Mesendoderm (in vitro differentiated cells): ENCODE measurements at regions not wholly inside any gene's neighbourhood (a gene's known extent, or its start where the extent isn't known, plus 50 kb on each side); places are given as distances from the start of the nearest gene placed in this dataset.

Experiments used
- DNase-seq: peaks from one replicate; pipeline ENCODE4 v3.0.0; 2013
- H2AK5ac ChIP-seq: 2 replicates; pipeline ENCODE4 v1.6.1; 2013; ENCODE audit warnings: low read length, inconsistent platforms
- H2BK120ac ChIP-seq: 2 replicates; pipeline ENCODE4 v1.6.1; 2013; ENCODE audit warnings: low read depth, mild to moderate bottlenecking, low read length, moderate library complexity, mixed read lengths
- H2BK15ac ChIP-seq: replicated peaks from 2 replicates; pipeline ENCODE4 v1.6.1; 2013; ENCODE audit warnings: low read depth, mild to moderate bottlenecking, moderate library complexity
- H2BK5ac ChIP-seq: 2 replicates; pipeline ENCODE4 v1.6.1; 2013; ENCODE audit warnings: low read length, inconsistent platforms
- H3K18ac ChIP-seq: 2 replicates; pipeline ENCODE4 v1.6.1; 2013; ENCODE audit warnings: mild to moderate bottlenecking, low read length, mixed read lengths
- H3K23ac ChIP-seq: one replicate; pipeline ENCODE4 v1.6.1; 2013; ENCODE audit warnings: low read length
- H3K27ac ChIP-seq: 2 replicates; pipeline ENCODE4 v1.5.1; 2013; ENCODE audit warnings: low read depth, mild to moderate bottlenecking, inconsistent platforms, low read length, moderate library complexity
- H3K27me3 ChIP-seq: 2 replicates; pipeline ENCODE4 v1.6.1; 2013; ENCODE audit warnings: low read length, control low read depth, mild to moderate bottlenecking, inconsistent platforms; ENCODE audit not compliant: insufficient read depth, poor library complexity
- H3K36me3 ChIP-seq: 2 replicates; pipeline ENCODE4 v1.6.1; 2013; ENCODE audit warnings: low read length, inconsistent platforms; ENCODE audit not compliant: control insufficient read depth, insufficient read depth
- H3K4ac ChIP-seq: one replicate; pipeline ENCODE4 v1.6.1; 2013; ENCODE audit warnings: low read depth, mild to moderate bottlenecking, low read length, moderate library complexity
- H3K4me1 ChIP-seq: 2 replicates; pipeline ENCODE4 v1.6.1; 2013; ENCODE audit warnings: low read depth, low read length, inconsistent platforms; ENCODE audit not compliant: control insufficient read depth
- H3K4me2 ChIP-seq: 2 replicates; pipeline ENCODE4 v1.6.1; 2013; ENCODE audit warnings: low read length
- H3K4me3 ChIP-seq: 2 replicates; pipeline ENCODE4 v1.5.1; 2013; ENCODE audit warnings: mild to moderate bottlenecking, low read length
- H3K56ac ChIP-seq: one replicate; pipeline ENCODE4 v1.6.1; 2013; ENCODE audit warnings: low read length
- H3K79me1 ChIP-seq: 2 replicates; pipeline ENCODE4 v1.6.1; 2013; ENCODE audit warnings: low read length, inconsistent platforms
- H3K79me2 ChIP-seq: 2 replicates; pipeline ENCODE4 v1.6.1; 2013; ENCODE audit warnings: mild to moderate bottlenecking, low read length; ENCODE audit not compliant: control insufficient read depth, insufficient read depth
- H3K9ac ChIP-seq: 2 replicates; pipeline ENCODE4 v1.6.1; 2013; ENCODE audit warnings: low read length, inconsistent platforms
- H4K5ac ChIP-seq: one replicate; pipeline ENCODE4 v1.6.1; 2013; ENCODE audit warnings: low read length
- H4K8ac ChIP-seq: one replicate; pipeline ENCODE4 v1.6.1; 2013; ENCODE audit warnings: low read depth, mild to moderate bottlenecking, control low read depth, low read length, moderate library complexity
- WGBS: extraction: QIAGEN DNeasy Blood & Tissue Kit; methylation state at CpG from one replicate; pipeline ENCODE4 v1.1.7; 2013; ENCODE audit warnings: low lambda C conversion rate, missing lambda C conversion rate; ENCODE audit not compliant: insufficient coverage; ENCODE audit errors: extremely low coverage; 5-methylcytosine and 5-hydroxymethylcytosine counted together

DNA sequence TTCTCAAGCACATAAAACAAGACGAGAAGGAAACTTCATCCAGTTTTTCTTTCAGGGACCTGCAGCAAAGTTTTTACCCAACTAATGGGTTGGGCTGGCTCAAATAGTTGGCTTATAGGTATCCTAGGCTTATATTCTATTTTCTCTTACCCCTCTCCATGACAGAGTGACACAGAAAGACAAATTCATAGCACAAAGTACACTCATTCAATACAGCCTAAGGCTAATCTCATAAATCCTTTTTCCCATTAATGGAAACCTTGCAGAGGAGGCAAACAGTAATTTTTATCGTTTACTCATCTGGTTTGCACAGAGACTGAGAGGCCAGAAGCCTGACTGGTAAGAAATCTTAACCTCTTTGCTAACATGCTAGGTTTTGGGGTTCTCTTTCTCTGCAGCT is 1589.9 kb downstream of the SLITRK1 start:
- Histone ChIP-seq H2AK5ac (no peak overlapping the region), H3K9ac (no peak overlapping the region), H3K4me2 (no peak overlapping the region), H3K79me2 (no peaks in the 10 kb centered on the region), H3K4me3 (no peak overlapping the region), H3K4me1 (no peaks in the 10 kb centered on the region), H4K8ac (peak overlapping the region; percentile 56), H3K27ac (no peak overlapping the region), H2BK120ac (no peak overlapping the region), H3K56ac (no peak overlapping the region), H2BK15ac (no peak overlapping the region), H2BK5ac (no peak overlapping the region), H3K4ac (no peak overlapping the region), H3K18ac (no peak overlapping the region), H3K36me3 (no peaks in the 10 kb centered on the region), H3K23ac (no peak overlapping the region), H3K79me1 (no peaks in the 10 kb centered on the region), H4K5ac (no peak overlapping the region), H3K27me3 (no peaks in the 10 kb centered on the region)
- DNase-seq, result no peak
- no CpG with 5 or more reads among the region's 2 CpGs for WGBS

DNA sequence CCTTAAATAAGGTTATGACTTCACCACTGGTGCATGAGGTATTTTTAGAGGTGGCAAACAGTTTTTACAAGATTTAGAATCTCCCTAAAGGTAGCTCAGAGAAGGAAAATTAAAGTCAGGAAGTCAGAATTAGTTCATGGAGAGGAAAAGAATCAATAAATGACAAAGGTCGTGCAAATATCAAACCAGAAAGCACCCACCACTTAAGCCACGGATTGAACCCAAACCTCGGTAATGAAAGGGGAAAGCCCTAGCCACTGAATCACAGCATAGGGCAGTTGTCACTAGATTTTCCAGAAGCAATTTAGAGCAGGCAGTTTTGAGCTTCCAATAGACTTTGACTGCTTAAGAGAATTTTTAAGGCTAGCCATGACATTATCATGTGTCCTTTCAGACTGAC is 1590.4 kb downstream of the SLITRK1 start:
- H3K9ac ChIP-seq, result no peak overlapping the region
- H2BK120ac ChIP-seq, result no peak overlapping the region
- WGBS, result no CpG with 5 or more reads among the region's 3 CpGs
- no peak overlapping the region for H3K27ac ChIP-seq
- H2AK5ac ChIP-seq, result no peak overlapping the region
- no peak for DNase-seq
- no peak overlapping the region for H3K56ac ChIP-seq
- H3K79me2 ChIP-seq, result no peaks in the 10 kb centered on the region
- H2BK5ac ChIP-seq, result no peak overlapping the region
- no peak overlapping the region for H3K4ac ChIP-seq
- H3K18ac ChIP-seq, result no peak overlapping the region
- H2BK15ac ChIP-seq, result no peak overlapping the region
- no peaks in the 10 kb centered on the region for H3K4me1 ChIP-seq
- H3K4me2 ChIP-seq, result no peak overlapping the region
- no peaks in the 10 kb centered on the region for H3K36me3 ChIP-seq
- no peak overlapping the region for H4K5ac ChIP-seq
- H3K23ac ChIP-seq, result no peak overlapping the region
- H3K79me1 ChIP-seq, result no peaks in the 10 kb centered on the region
- H4K8ac ChIP-seq, result peak overlapping the region; percentile 56
- H3K27me3 ChIP-seq, result no peaks in the 10 kb centered on the region
- H3K4me3 ChIP-seq, result no peak overlapping the region

DNA sequence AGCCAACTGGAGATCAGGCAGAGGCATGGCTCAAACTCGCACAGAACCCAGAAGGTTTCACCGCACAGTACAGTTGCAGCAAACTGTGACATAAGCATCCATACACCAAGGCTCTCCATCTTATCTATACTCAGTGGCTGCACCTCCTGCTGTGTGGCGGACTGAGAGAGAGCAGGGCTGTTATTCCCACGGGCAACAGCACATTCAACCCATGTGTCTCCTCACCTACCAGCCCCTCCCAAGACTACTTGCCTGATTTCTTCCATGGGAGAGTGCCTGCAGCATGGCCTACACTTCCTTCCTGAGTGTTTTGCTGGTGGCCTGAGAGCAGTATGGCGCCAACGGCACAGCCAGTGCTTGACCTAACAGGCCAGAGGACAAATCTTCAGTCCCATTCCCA is 1606.6 kb downstream of the SLITRK1 start:
- Histone ChIP-seq H3K23ac (no peak overlapping the region), H3K4me3 (no peak overlapping the region), H3K4ac (no peak overlapping the region), H3K9ac (no peak overlapping the region), H2BK15ac (no peak overlapping the region), H3K27me3 (no peaks in the 10 kb centered on the region), H4K5ac (no peak overlapping the region), H3K56ac (no peak overlapping the region), H3K27ac (no peak overlapping the region), H2AK5ac (no peak overlapping the region), H2BK5ac (no peak overlapping the region), H3K79me2 (no peaks in the 10 kb centered on the region), H3K4me2 (no peak overlapping the region), H4K8ac (no peak overlapping the region), H3K79me1 (no peaks in the 10 kb centered on the region), H3K18ac (no peak overlapping the region), H3K4me1 (no peaks in the 10 kb centered on the region), H2BK120ac (no peak overlapping the region), H3K36me3 (no peaks in the 10 kb centered on the region)
- DNase-seq, result no peak
- WGBS, result no CpG with 5 or more reads among the region's 6 CpGs

DNA sequence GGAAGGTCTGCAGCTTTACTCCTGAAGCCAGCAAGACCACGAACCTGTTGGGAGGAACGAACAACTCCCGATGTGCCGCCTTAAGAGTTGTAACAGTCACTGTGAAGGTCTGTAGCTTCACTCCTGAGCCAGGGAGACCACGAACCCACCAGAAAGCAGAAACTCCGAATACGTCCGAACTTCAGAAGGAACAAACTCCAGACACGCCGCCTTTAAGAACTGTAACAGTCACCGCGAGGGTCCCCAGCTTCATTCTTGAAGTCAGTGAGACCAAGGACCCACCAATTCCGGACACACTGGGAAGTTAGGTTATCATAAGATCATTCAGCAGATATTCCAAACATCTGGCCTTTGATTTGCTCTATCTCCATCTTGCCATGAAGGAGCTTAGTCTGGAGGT is 1623.0 kb downstream of the SLITRK1 start:
- WGBS, result no CpG with 5 or more reads among the region's 13 CpGs
- H3K23ac ChIP-seq, result no peak overlapping the region
- no peak overlapping the region for H4K5ac ChIP-seq
- no peak overlapping the region for H3K4me2 ChIP-seq
- no peaks in the 10 kb centered on the region for H3K27me3 ChIP-seq
- H3K36me3 ChIP-seq, result no peaks in the 10 kb centered on the region
- H3K4me1 ChIP-seq, result no peaks in the 10 kb centered on the region
- no peak overlapping the region for H2AK5ac ChIP-seq
- no peak overlapping the region for H3K56ac ChIP-seq
- no peak overlapping the region for H4K8ac ChIP-seq
- no peaks in the 10 kb centered on the region for H3K79me2 ChIP-seq
- no peak overlapping the region for H3K9ac ChIP-seq
- no peaks in the 10 kb centered on the region for H3K79me1 ChIP-seq
- H2BK5ac ChIP-seq, result no peak overlapping the region
- no peak for DNase-seq
- no peak overlapping the region for H3K27ac ChIP-seq
- no peak overlapping the region for H2BK15ac ChIP-seq
- H3K18ac ChIP-seq, result no peak overlapping the region
- no peak overlapping the region for H3K4ac ChIP-seq
- H3K4me3 ChIP-seq, result no peak overlapping the region
- no peak overlapping the region for H2BK120ac ChIP-seq

DNA sequence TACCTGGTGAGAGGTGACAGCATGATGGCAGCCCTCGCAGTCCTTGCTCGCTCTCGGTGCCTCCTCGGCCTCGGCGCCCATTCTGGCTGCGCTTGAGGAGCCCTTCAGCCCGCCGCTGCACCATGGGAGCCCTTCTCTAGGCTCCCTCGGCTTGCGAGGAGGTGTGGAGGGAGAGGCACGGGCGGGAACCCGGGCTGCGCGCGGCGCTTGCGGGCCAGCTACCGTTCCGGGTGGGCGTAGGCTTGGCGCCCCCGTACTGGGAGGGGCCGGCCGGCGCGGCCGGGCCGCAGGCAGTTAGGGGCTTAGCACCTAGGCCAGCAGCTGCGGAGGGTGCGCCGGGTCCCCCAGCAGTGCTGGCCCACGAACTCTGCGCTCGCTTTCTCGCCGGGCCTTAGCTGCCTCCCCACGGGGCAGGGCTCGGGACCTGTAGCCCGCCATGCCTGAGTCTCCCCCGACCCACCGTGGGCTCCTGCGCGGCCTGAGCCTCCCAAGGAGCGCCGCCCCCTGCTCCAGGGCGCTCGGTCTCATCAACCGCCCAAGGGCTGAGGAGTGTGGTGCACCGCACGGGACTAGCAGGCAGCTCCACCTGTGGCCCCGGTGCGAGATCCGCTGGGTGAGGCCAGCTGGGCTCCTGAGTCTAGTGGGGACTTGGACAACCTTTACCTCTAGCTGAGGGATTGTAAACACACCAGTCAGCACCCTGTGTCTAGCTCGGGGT is 1624.3 kb downstream of the SLITRK1 start:
- WGBS, result no CpG with 5 or more reads among the region's 56 CpGs
- H3K27me3 ChIP-seq, result no peaks in the 10 kb centered on the region
- DNase-seq, result no peak

DNA sequence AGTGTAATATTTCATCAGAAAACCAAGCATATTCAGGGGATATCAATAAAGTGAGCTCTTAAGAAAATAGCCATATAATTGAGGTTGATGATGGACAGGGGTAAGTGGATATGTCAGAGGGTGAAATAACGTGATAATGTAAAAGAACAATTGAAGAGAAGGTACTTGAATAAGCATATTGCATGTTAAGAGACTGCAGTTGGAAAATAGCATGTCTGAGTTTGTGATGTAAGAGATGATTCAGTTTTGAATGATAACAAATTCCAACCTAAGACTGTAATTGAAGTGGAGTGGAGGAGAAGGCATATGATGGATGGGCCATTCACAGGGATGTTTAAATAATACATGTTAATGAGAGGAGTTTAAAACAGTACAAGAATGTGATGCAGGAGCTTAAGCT is 1633.5 kb downstream of the SLITRK1 start:
- Histone ChIP-seq H4K8ac (no peak overlapping the region), H3K9ac (no peak overlapping the region), H2BK120ac (no peak overlapping the region), H3K4ac (no peak overlapping the region), H3K36me3 (no peaks in the 10 kb centered on the region), H3K4me3 (no peak overlapping the region), H3K23ac (no peak overlapping the region), H3K27me3 (no peaks in the 10 kb centered on the region), H3K4me1 (no peaks in the 10 kb centered on the region), H2BK15ac (no peak overlapping the region), H3K4me2 (no peak overlapping the region), H3K79me2 (no peaks in the 10 kb centered on the region), H3K56ac (no peak overlapping the region), H3K18ac (no peak overlapping the region), H3K27ac (no peak overlapping the region), H3K79me1 (no peaks in the 10 kb centered on the region), H2BK5ac (no peak overlapping the region), H2AK5ac (no peak overlapping the region), H4K5ac (no peak overlapping the region)
- no CpG with 5 or more reads among the region's 1 CpG for WGBS
- no peak for DNase-seq

More for the DNA sequence above, 1624.3 kb downstream of the SLITRK1 start:
- Histone ChIP-seq H3K4me3 (no peak overlapping the region), H4K8ac (no peak overlapping the region), H3K4me1 (no peaks in the 10 kb centered on the region), H3K36me3 (no peaks in the 10 kb centered on the region), H2BK120ac (no peak overlapping the region), H3K4ac (no peak overlapping the region), H3K27ac (no peak overlapping the region), H3K56ac (no peak overlapping the region), H3K79me1 (no peaks in the 10 kb centered on the region), H2BK5ac (no peak overlapping the region), H3K23ac (no peak overlapping the region), H3K4me2 (no peak overlapping the region), H4K5ac (no peak overlapping the region), H2AK5ac (no peak overlapping the region), H3K79me2 (no peaks in the 10 kb centered on the region), H3K18ac (no peak overlapping the region), H3K9ac (no peak overlapping the region), H2BK15ac (no peak overlapping the region)
